DOHH2 (cell line): ENCODE measurements at regions not wholly inside any gene's neighbourhood (a gene's known extent, or its start where the extent isn't known, plus 50 kb on each side); places are given as distances from the start of the nearest gene placed in this dataset.

Experiments used
- H3F3A ChIP-seq: fragments of 200-600 bp; sonication (generic), shearing (Covaris generic); 2 replicates; pipeline ENCODE4 v1.6.0; 2016; ENCODE audit warnings: antibody characterized with exemption, mild to moderate bottlenecking; ENCODE audit not compliant: control insufficient read depth, insufficient read depth
- H3K27ac ChIP-seq: fragments of 200-600 bp; sonication (generic); 2 replicates; pipeline ENCODE4 v1.5.1; 2014; ENCODE audit warnings: low read depth, mild to moderate bottlenecking, low read length, moderate library complexity
- H3K27me3 ChIP-seq: fragments of 200-600 bp; sonication (generic); 2 replicates; pipeline ENCODE4 v1.6.1; 2014; ENCODE audit warnings: mild to moderate bottlenecking, low read length, mixed read lengths; ENCODE audit not compliant: control insufficient read depth
- H3K36me3 ChIP-seq: fragments of 200-600 bp; sonication (generic); 2 replicates; pipeline ENCODE4 v1.6.1; 2014; ENCODE audit warnings: mild to moderate bottlenecking, low read length, moderate library complexity, mixed read lengths; ENCODE audit not compliant: control insufficient read depth
- H3K4me1 ChIP-seq: fragments of 200-600 bp; sonication (generic); 2 replicates; pipeline ENCODE4 v1.6.1; 2014; ENCODE audit warnings: mild to moderate bottlenecking, low read length, mixed read lengths; ENCODE audit not compliant: control insufficient read depth
- H3K4me2 ChIP-seq: fragments of 200-600 bp; sonication (generic); 2 replicates; pipeline ENCODE4 v1.6.0; 2014; ENCODE audit warnings: mild to moderate bottlenecking, low read length, moderate library complexity
- H3K4me3 ChIP-seq: fragments of 200-600 bp; sonication (generic); 2 replicates; pipeline ENCODE4 v1.5.1; 2014; ENCODE audit warnings: mild to moderate bottlenecking, low read length, mixed read lengths
- H3K79me2 ChIP-seq: fragments of 200-600 bp; sonication (generic); 2 replicates; pipeline ENCODE4 v1.6.1; 2014; ENCODE audit warnings: mild to moderate bottlenecking, low read length, mixed read lengths; ENCODE audit not compliant: control insufficient read depth
- H3K9me2 ChIP-seq: fragments of 200-600 bp; sonication (generic); replicated peaks from 2 replicates; pipeline ENCODE4 v1.6.1; 2014; ENCODE audit warnings: mild to moderate bottlenecking, low read length, mixed read lengths; ENCODE audit not compliant: control insufficient read depth
- H3K9me3 ChIP-seq: fragments of 200-600 bp; sonication (generic); 2 replicates; pipeline ENCODE4 v1.6.1; 2014; ENCODE audit warnings: antibody characterized with exemption, low read length, mixed read lengths; ENCODE audit not compliant: control insufficient read depth, insufficient read depth
- H4K20me1 ChIP-seq: fragments of 200-600 bp; sonication (generic); 2 replicates; pipeline ENCODE4 v1.6.0; 2014; ENCODE audit warnings: low read depth, mild to moderate bottlenecking, antibody characterized with exemption, low read length, moderate library complexity; ENCODE audit not compliant: control insufficient read depth, insufficient read depth
- CTCF ChIP-seq: fragments of 200-600 bp; sonication (generic); IDR thresholded peaks from one replicate; pipeline ENCODE4 v1.5.1; 2014; ENCODE audit warnings: antibody characterized with exemption, mild to moderate bottlenecking, low read depth, low read length; ENCODE audit not compliant: poor library complexity, severe bottlenecking
- EZH2phosphoT487 ChIP-seq: fragments of 200-600 bp; sonication (generic); IDR thresholded peaks from 2 replicates; pipeline ENCODE4 v1.6.1; 2017; ENCODE audit warnings: borderline replicate concordance, mild to moderate bottlenecking, antibody characterized with exemption, low read length, moderate library complexity, mixed read lengths

GRCh38 chr3:115420086-115420485 is 203.2 kb upstream of the GAP43 start:
- no peak overlapping the region for H3K27ac ChIP-seq
- TF ChIP-seq CTCF: no peak
- TF ChIP-seq EZH2phosphoT487: no peak
- no peak overlapping the region for H3K4me3 ChIP-seq
- no peaks in the 10 kb centered on the region for H3K9me2 ChIP-seq
- no peaks in the 10 kb centered on the region for H3K4me1 ChIP-seq
- H3K79me2 ChIP-seq: no peaks in the 10 kb centered on the region
- H3K4me2 ChIP-seq: no peak overlapping the region
- no peaks in the 10 kb centered on the region for H3F3A ChIP-seq
- H3K27me3 ChIP-seq: no peaks in the 10 kb centered on the region
- no peaks in the 10 kb centered on the region for H3K36me3 ChIP-seq
- H3K9me3 ChIP-seq: no peaks in the 10 kb centered on the region
- H4K20me1 ChIP-seq: no peaks in the 10 kb centered on the region

- Histone ChIP-seq H3K79me2 (no peaks in the 10 kb centered on the region), H3K9me3 (no peaks in the 10 kb centered on the region), H3K4me1 (no peaks in the 10 kb centered on the region), H3F3A (no peaks in the 10 kb centered on the region), H4K20me1 (no peaks in the 10 kb centered on the region), H3K4me2 (no peak overlapping the region), H3K36me3 (no peaks in the 10 kb centered on the region), H3K9me2 (no peaks in the 10 kb centered on the region), H3K27me3 (no peaks in the 10 kb centered on the region), H3K27ac (no peak overlapping the region), H3K4me3 (no peak overlapping the region)
- TF ChIP-seq CTCF (no peak), EZH2phosphoT487 (no peak)
Measured at GRCh38 chr3:115423170-115423569, 200.1 kb upstream of the GAP43 start.

- H3K9me3 ChIP-seq: no peaks in the 10 kb centered on the region
- no peaks in the 10 kb centered on the region for H4K20me1 ChIP-seq
- TF ChIP-seq EZH2phosphoT487: no peak
- TF ChIP-seq CTCF: no peak
- no peaks in the 10 kb centered on the region for H3K79me2 ChIP-seq
- H3K4me3 ChIP-seq: no peak overlapping the region
- H3F3A ChIP-seq: no peaks in the 10 kb centered on the region
- no peak overlapping the region for H3K4me2 ChIP-seq
- H3K4me1 ChIP-seq: no peaks in the 10 kb centered on the region
- H3K27me3 ChIP-seq: no peaks in the 10 kb centered on the region
- no peaks in the 10 kb centered on the region for H3K9me2 ChIP-seq
- no peaks in the 10 kb centered on the region for H3K36me3 ChIP-seq
- H3K27ac ChIP-seq: no peak overlapping the region
Measured at GRCh38 chr3:115428841-115429240, 194.5 kb upstream of the GAP43 start.

- Histone ChIP-seq H3K9me2 (no peaks in the 10 kb centered on the region), H3K27ac (no peak overlapping the region)
- TF ChIP-seq CTCF: no peak
Measured at GRCh38 chr3:115436767-115437301, 186.5 kb upstream of the GAP43 start.

More at GRCh38 chr3:115436767-115437301, 186.5 kb upstream of the GAP43 start:
- no peak overlapping the region for H3K4me3 ChIP-seq
- H3K4me2 ChIP-seq: no peak overlapping the region
- H3K27me3 ChIP-seq: no peaks in the 10 kb centered on the region
- no peaks in the 10 kb centered on the region for H3K9me3 ChIP-seq
- H3K79me2 ChIP-seq: no peaks in the 10 kb centered on the region
- H3K4me1 ChIP-seq: no peaks in the 10 kb centered on the region
- H3F3A ChIP-seq: no peaks in the 10 kb centered on the region
- no peaks in the 10 kb centered on the region for H4K20me1 ChIP-seq
- no peaks in the 10 kb centered on the region for H3K36me3 ChIP-seq
